Pancreas (tissue), 10 donors: ENCODE measurements at regions not wholly inside any gene's neighbourhood (a gene's known extent, or its start where the extent isn't known, plus 50 kb on each side); places are given as distances from the start of the nearest gene placed in this dataset.

Source experiments
- ATAC-seq, 4 donors: fragments of 200-7000 bp; cut with Tn5 transposase; one replicate each; pipeline versions ENCODE4 v1.8.0 to v1.9.1; 2020; ENCODE audit warnings: mild to moderate bottlenecking in 4 of 4, moderate library complexity in 4 of 4
- DNase-seq, 6 donors: peaks; one replicate each; pipeline ENCODE4 v3.0.0-alpha.2; 2020
- FAIRE-seq: peaks from 2 replicates; lab custom pipeline; 2012; peaks lifted over from hg19 to GRCh38; lab: Jason Lieb, UNC
- H3K27ac ChIP-seq, 4 donors: fragments of 200-600 bp; sonication (generic); 1 replicate in 3 of 4; 2 replicates in 1 of 4; pipeline versions ENCODE4 v1.5.0 to v1.8.0; 2020
- H3K27me3 ChIP-seq, 4 donors: fragments of 200-600 bp; one replicate each; pipeline ENCODE4 v1.8.0; 2021
- H3K36me3 ChIP-seq, 3 donors: fragments of 200-600 bp; sonication (generic) in 1 of 3; one replicate each; pipeline versions ENCODE4 v1.5.0 to v1.8.0; 2020 to 2021
- H3K4me1 ChIP-seq, 3 donors: fragments of 200-600 bp; one replicate each; pipeline ENCODE4 v1.8.0; 2021
- H3K4me3 ChIP-seq, 4 donors: fragments of 200-600 bp; sonication (generic) in 2 of 4; one replicate each; pipeline versions ENCODE4 v1.5.0 to v1.8.0; 2020 to 2021
- H3K9me3 ChIP-seq, 4 donors: fragments of 200-600 bp; one replicate each; pipeline ENCODE4 v1.8.0; 2021
- WGBS, 2 donors: extraction: QIAGEN DNeasy Blood & Tissue Kit; methylation state at CpG; one replicate each; pipeline ENCODE4 v1.1.7; 2013; 5-methylcytosine and 5-hydroxymethylcytosine counted together
- intact Hi-C, 3 donors: fragments of 100-400 bp; cut with DNase I; formaldehyde crosslinking; loops; one replicate each; pipeline versions ENCODE4 v1.11.1 to v1.14.2; 2022
- TF ChIP-seq, protein P1 (sequence below), 4 donors: fragments of 200-600 bp; sonication (generic) in 3 of 4; IDR thresholded peaks; one replicate each; pipeline versions ENCODE4 v1.5.0 to v1.8.0; 2021; ENCODE audit warnings: antibody characterized with exemption in 4 of 4
- donor health status: healthy with polysubstance abuse.
- donor health status: DM: no; HTN: no; CAD: no; lungs with moderate emphysema.
- donor health status: DM: no; HTN: no; CAD: no.
- donor health status: control.
- donor health status: control.
- donor health status: Bipolar disorder and iron deficiency.
- donor health status: DM: yes; HTN: yes; CAD: no.
- donor health status: DM: no; HTN: no; CAD: no.
- donor health status: DM: no; HTN: no; CAD: no.
- donor health status: DM: yes; HTN: yes; CAD: no.

DNA sequence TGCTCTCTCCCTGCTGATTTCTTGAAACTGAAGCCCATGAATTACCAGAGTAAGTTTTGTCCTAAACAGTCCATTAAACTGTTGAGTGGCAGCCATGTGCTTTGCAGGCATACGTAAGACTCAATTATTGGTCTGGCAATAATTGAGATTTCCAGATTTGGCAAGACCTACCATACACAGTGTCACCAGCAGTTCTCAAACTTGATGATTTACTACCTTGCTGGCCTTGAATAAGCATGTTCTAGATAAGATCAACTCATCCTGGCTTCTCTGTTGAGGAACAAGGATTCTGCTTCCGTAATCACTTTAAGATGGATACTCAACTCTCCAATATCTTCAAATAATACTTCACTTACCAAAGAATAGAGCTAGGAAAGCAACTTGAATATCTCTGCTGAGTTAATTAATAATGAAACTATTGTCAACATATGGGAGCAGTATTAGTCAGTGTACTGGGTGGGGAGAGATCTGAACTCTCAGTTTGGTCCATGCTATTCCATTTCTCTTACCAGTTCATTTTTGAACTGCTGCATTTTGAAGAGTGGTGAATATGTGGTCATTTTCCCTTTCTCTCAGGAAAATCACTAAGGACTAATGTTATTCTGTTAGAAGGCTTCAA, 181.4 kb downstream of the IPMK start:
- FAIRE-seq (no peak), ATAC-seq (no peak), DNase-seq (no peak)
- H3K36me3 ChIP-seq: no peaks in the 10 kb centered on the region
- H3K27ac ChIP-seq: no peak overlapping the region
- TF ChIP-seq, protein P1, sequence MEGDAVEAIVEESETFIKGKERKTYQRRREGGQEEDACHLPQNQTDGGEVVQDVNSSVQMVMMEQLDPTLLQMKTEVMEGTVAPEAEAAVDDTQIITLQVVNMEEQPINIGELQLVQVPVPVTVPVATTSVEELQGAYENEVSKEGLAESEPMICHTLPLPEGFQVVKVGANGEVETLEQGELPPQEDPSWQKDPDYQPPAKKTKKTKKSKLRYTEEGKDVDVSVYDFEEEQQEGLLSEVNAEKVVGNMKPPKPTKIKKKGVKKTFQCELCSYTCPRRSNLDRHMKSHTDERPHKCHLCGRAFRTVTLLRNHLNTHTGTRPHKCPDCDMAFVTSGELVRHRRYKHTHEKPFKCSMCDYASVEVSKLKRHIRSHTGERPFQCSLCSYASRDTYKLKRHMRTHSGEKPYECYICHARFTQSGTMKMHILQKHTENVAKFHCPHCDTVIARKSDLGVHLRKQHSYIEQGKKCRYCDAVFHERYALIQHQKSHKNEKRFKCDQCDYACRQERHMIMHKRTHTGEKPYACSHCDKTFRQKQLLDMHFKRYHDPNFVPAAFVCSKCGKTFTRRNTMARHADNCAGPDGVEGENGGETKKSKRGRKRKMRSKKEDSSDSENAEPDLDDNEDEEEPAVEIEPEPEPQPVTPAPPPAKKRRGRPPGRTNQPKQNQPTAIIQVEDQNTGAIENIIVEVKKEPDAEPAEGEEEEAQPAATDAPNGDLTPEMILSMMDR (IDR thresholded peaks at IDR 0.05): no peak
- intact Hi-C loops: no loop called here
- H3K4me1 ChIP-seq: no peaks in the 10 kb centered on the region
- no peak overlapping the region for H3K4me3 ChIP-seq
- WGBS, 2 donors: 42 to 54% methylated on average over 2 of the region's 2 CpGs
- no peaks in the 10 kb centered on the region for H3K9me3 ChIP-seq
- no peaks in the 10 kb centered on the region for H3K27me3 ChIP-seq

DNA sequence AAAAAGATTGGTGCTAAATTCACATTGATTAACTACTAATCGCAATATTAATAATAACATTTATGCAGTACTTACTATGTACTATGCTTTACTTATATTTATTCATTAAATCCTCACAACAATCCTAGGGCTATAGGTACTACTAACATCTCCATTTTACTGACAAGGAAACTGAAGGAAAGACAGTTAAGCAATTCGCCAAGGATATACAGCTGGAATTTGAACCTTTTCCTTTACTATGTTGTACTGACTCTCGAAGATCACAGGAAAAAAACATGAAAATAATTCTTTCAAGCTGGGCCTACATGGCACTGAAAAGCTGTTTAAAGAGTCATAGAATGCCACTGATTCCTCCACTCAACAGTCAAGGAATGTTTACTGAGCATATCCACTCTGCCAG, 185.4 kb downstream of the IPMK start:
- Histone ChIP-seq H3K36me3 (no peaks in the 10 kb centered on the region), H3K27me3 (no peaks in the 10 kb centered on the region), H3K4me3 (no peak overlapping the region), H3K9me3 (no peaks in the 10 kb centered on the region), H3K4me1 (no peaks in the 10 kb centered on the region), H3K27ac (no peak overlapping the region)
- TF ChIP-seq, protein P1 (IDR thresholded peaks at IDR 0.05): no peak
- intact Hi-C loops: no loop called here
- no peak for DNase-seq
- 74 to 80% methylated on average over 3 of the region's 3 CpGs for WGBS, 2 donors
- ATAC-seq: no peak
- no peak for FAIRE-seq

DNA sequence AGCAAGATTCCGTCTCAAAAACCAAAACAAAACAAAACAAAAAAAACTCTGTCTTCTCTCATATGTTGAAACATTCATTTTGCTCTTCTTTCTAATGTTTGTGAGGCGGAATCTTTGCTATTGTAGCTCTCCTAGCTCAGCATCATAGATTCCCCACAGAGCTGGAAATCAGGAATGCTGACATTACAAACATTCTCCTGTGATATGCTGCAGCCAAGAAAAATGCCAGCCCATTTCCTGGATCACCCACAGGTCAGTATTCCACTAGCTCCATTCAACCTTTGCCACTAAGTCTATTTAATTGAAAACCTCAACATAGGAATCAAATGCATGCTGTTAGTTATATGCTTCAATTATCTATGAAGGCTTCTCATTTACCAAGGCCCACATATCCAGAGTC, 186.3 kb downstream of the IPMK start:
- FAIRE-seq (no peak), DNase-seq (no peak), ATAC-seq (no peak)
- Histone ChIP-seq H3K4me1 (no peaks in the 10 kb centered on the region), H3K36me3 (no peaks in the 10 kb centered on the region), H3K4me3 (no peak overlapping the region), H3K9me3 (no peaks in the 10 kb centered on the region), H3K27me3 (no peaks in the 10 kb centered on the region), H3K27ac (no peak overlapping the region)
- TF ChIP-seq, protein P1 (IDR thresholded peaks at IDR 0.05): no peak
- intact Hi-C loops: no loop called here
- 57 to 77% methylated on average over 2 of the region's 2 CpGs for WGBS, 2 donors

DNA sequence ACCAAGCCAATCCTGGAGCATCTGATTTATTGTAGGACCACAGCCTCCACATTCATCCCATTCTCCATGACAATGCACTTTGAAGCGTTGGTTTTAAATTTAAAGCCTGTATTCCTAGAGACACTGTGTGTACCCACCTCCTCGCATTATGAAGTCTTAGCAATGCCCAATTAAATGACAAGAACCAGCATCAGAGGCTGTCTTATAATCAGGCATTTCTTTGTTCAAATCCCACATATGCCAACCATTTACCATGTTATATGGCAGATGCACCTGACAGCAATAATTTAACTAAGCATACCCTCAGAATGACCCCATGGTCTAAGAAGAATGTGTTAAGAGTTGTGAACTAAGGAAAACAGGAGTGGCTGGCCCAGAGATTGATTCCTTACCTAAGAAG, 188.2 kb downstream of the IPMK start:
- no peaks in the 10 kb centered on the region for H3K36me3 ChIP-seq
- DNase-seq (no peak), ATAC-seq (no peak), FAIRE-seq (no peak)
- 68 to 72% methylated on average over 2 of the region's 2 CpGs for WGBS, 2 donors
- H3K27me3 ChIP-seq: no peaks in the 10 kb centered on the region
- no peaks in the 10 kb centered on the region for H3K9me3 ChIP-seq
- H3K4me3 ChIP-seq: no peak overlapping the region
- intact Hi-C loops: no loop called here
- TF ChIP-seq, protein P1 (IDR thresholded peaks at IDR 0.05): no peak
- H3K4me1 ChIP-seq: no peaks in the 10 kb centered on the region
- no peak overlapping the region for H3K27ac ChIP-seq

DNA sequence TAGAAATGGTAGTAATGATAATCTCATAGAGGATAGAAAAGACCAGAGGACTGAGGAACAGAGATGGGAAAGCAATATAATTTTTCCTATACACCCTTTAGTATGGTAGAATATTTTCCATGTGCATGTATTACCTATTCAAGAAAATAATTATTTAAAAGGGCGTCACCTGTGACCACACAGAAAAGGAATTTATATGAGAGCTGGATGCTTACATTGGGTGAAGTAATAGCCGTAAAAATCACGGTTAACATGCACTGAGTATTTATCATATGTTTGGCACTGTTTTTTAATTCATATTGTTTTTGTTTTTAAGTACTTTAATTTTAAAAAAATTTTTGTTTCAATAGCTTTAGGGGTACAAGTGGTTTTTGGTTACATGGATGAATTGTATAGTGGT, 195.1 kb downstream of the IPMK start:
- no peak overlapping the region for H3K27ac ChIP-seq
- no peaks in the 10 kb centered on the region for H3K36me3 ChIP-seq
- H3K4me1 ChIP-seq: no peaks in the 10 kb centered on the region
- no peaks in the 10 kb centered on the region for H3K9me3 ChIP-seq
- no peaks in the 10 kb centered on the region for H3K27me3 ChIP-seq
- intact Hi-C loops: no loop called here
- TF ChIP-seq, protein P1 (IDR thresholded peaks at IDR 0.05): no peak
- no peak overlapping the region for H3K4me3 ChIP-seq
- no peak for FAIRE-seq
- 72 to 73% methylated on average over 3 of the region's 3 CpGs for WGBS, 2 donors
- no peak for DNase-seq
- ATAC-seq: no peak
